ENCODE measurements at regions not wholly inside any gene's neighbourhood (a gene's known extent, or its start where the extent isn't known, plus 50 kb on each side); places are given as distances from the start of the nearest gene placed in this dataset.
A peak's percentile ranks its signal among the peaks of the same experiment; 100 is the strongest.
"Not testable (repeated sequence)": the region's sequence is repeated elsewhere in the genome, so short reads cannot be mapped to it uniquely, and the experiment has no call there.

GRCh38 chr9:110030632-110031031 is 177.3 kb downstream of the C9orf152 start:
- TF ChIP-seq, protein P1, sequence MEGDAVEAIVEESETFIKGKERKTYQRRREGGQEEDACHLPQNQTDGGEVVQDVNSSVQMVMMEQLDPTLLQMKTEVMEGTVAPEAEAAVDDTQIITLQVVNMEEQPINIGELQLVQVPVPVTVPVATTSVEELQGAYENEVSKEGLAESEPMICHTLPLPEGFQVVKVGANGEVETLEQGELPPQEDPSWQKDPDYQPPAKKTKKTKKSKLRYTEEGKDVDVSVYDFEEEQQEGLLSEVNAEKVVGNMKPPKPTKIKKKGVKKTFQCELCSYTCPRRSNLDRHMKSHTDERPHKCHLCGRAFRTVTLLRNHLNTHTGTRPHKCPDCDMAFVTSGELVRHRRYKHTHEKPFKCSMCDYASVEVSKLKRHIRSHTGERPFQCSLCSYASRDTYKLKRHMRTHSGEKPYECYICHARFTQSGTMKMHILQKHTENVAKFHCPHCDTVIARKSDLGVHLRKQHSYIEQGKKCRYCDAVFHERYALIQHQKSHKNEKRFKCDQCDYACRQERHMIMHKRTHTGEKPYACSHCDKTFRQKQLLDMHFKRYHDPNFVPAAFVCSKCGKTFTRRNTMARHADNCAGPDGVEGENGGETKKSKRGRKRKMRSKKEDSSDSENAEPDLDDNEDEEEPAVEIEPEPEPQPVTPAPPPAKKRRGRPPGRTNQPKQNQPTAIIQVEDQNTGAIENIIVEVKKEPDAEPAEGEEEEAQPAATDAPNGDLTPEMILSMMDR (IDR thresholded peaks at IDR 0.05; ENCODE audit: extremely low read depth, low read depth, low read length), result no peak
- no peaks in the 10 kb centered on the region for H4K20me1 ChIP-seq (ENCODE audit: insufficient read depth, low read length)
- peak overlapping the region; percentile 76 for H3K27ac ChIP-seq (ENCODE audit: low read depth, low read length)
- peak; percentile 48 for DNase-seq (ENCODE audit: insufficient read length, low spot score, missing footprints)
- no peak overlapping the region for H3K4me2 ChIP-seq (ENCODE audit: insufficient read depth, low read length)
- H3K79me2 ChIP-seq (ENCODE audit: insufficient read depth, low read length), result no peaks in the 10 kb centered on the region
- no peak overlapping the region for H2AFZ ChIP-seq (ENCODE audit: low read length)
- peaks cover 69% of the 10 kb centered on the region for H3K4me1 ChIP-seq (ENCODE audit: insufficient read depth, low read length)
- no peaks in the 10 kb centered on the region for H3K36me3 ChIP-seq (ENCODE audit: insufficient read depth, low read length)
- no peaks in the 10 kb centered on the region for H3K27me3 ChIP-seq (ENCODE audit: insufficient read depth, low read length)
- no peak overlapping the region for H3K4me3 ChIP-seq (ENCODE audit: insufficient read depth, low read length)
- no peaks in the 10 kb centered on the region for H3K9me3 ChIP-seq (ENCODE audit: low read depth, low read length)

DNA sequence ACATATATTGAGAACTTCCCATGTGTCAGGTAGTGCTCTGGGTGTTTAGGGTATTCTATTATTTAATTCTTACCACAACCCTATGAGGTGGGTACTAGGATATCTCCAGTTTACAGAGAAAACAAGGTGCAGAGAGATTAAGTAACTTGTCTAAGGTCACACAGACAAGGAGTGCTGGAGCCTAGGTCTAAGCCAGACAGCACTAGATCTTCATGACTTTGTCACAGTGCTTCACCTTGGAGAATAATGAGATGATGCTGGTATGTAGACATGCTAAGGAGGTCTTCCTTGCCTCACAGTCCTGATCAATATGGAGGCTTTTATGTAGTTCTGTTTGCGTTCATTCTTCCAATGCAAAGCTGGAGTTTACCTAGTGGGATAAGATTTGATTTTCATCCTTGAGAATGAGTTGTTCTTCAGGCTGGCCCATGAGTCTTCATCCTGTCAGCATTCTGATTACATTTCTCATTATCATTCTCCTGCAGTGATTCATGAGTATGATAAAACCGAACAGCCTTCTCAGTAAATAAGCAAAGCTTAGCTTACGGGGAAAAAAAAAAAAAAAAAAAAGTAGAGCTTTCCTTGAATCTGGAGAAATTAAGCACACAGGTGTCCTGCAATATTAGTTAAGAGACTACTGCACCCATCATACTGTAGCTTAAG is 176.3 kb downstream of the C9orf152 start:
- Histone ChIP-seq H3K27me3 (ENCODE audit: insufficient read depth, low read length) (no peaks in the 10 kb centered on the region), H3K4me2 (ENCODE audit: insufficient read depth, low read length) (peak overlapping the region; percentile 76), H3K27ac (ENCODE audit: low read depth, low read length) (peak overlapping the region; percentile 76), H4K20me1 (ENCODE audit: insufficient read depth, low read length) (no peaks in the 10 kb centered on the region), H3K79me2 (ENCODE audit: insufficient read depth, low read length) (no peaks in the 10 kb centered on the region), H3K36me3 (ENCODE audit: insufficient read depth, low read length) (no peaks in the 10 kb centered on the region), H3K4me3 (ENCODE audit: insufficient read depth, low read length) (no peak overlapping the region), H2AFZ (ENCODE audit: low read length) (no peak overlapping the region), H3K9me3 (ENCODE audit: low read depth, low read length) (no peaks in the 10 kb centered on the region), H3K4me1 (ENCODE audit: insufficient read depth, low read length) (peaks cover 69% of the 10 kb centered on the region)
- peak; percentile 48 for DNase-seq (ENCODE audit: insufficient read length, low spot score, missing footprints)
- TF ChIP-seq, protein P1 (IDR thresholded peaks at IDR 0.05; ENCODE audit: extremely low read depth, low read depth, low read length), result no peak

DNA sequence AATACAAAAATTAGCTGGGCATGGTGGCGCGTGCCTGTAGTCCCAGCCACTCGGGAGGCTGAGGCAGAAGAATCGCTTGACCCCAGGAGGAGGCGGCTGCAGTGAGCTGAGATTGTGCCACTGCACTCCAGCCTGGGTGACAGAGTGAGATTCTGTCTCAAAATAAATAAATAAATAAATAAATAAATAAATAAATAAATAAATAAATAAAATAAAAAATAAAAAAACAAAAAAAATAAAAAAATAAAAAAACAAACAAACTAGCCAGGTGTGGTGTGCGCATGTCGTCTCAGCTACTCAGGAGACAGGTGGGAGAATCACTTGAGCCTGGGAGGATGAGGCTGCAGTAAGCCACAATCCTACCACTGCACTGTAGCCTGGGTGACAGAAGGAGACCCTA is 175.4 kb downstream of the C9orf152 start:
- H3K4me2 ChIP-seq (ENCODE audit: insufficient read depth, low read length); H3K27ac ChIP-seq (ENCODE audit: low read depth, low read length); H3K79me2 ChIP-seq (ENCODE audit: insufficient read depth, low read length); DNase-seq (ENCODE audit: insufficient read length, low spot score, missing footprints); H4K20me1 ChIP-seq (ENCODE audit: insufficient read depth, low read length); H3K36me3 ChIP-seq (ENCODE audit: insufficient read depth, low read length); H3K4me3 ChIP-seq (ENCODE audit: insufficient read depth, low read length); H3K9me3 ChIP-seq (ENCODE audit: low read depth, low read length); H2AFZ ChIP-seq (ENCODE audit: low read length); H3K27me3 ChIP-seq (ENCODE audit: insufficient read depth, low read length): not testable (repeated sequence)
- peaks cover 62% of the 10 kb centered on the region for H3K4me1 ChIP-seq (ENCODE audit: insufficient read depth, low read length)

DNA sequence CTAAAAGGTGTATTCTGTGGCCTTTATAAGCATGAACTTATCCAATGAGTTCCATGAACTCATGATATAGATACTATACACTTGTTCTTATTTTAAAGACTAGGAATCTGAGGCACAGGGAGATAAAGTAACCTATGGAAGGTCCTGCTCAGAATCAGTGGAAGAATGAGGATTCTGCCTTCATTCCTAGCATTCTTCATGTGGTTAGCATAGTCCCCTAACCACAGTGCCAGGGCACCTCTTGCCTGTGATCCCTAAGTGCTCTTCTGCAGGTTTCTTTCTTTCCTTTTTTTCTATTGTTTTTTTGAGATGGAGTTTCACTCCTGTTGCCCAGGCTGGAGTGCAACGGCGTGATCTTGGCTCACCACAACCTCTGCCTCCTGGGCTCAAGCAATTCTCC is 174.1 kb downstream of the C9orf152 start:
- no peak overlapping the region for H3K4me2 ChIP-seq (ENCODE audit: insufficient read depth, low read length)
- H3K36me3 ChIP-seq (ENCODE audit: insufficient read depth, low read length), result no peaks in the 10 kb centered on the region
- peaks cover 49% of the 10 kb centered on the region for H3K4me1 ChIP-seq (ENCODE audit: insufficient read depth, low read length)
- H3K9me3 ChIP-seq (ENCODE audit: low read depth, low read length), result no peaks in the 10 kb centered on the region
- H2AFZ ChIP-seq (ENCODE audit: low read length), result no peak overlapping the region
- no peaks in the 10 kb centered on the region for H4K20me1 ChIP-seq (ENCODE audit: insufficient read depth, low read length)
- no peak overlapping the region for H3K27ac ChIP-seq (ENCODE audit: low read depth, low read length)
- TF ChIP-seq, protein P1 (IDR thresholded peaks at IDR 0.05; ENCODE audit: extremely low read depth, low read depth, low read length), result no peak
- DNase-seq (ENCODE audit: insufficient read length, low spot score, missing footprints), result no peak
- H3K4me3 ChIP-seq (ENCODE audit: insufficient read depth, low read length), result no peak overlapping the region
- H3K27me3 ChIP-seq (ENCODE audit: insufficient read depth, low read length), result no peaks in the 10 kb centered on the region
- H3K79me2 ChIP-seq (ENCODE audit: insufficient read depth, low read length), result no peaks in the 10 kb centered on the region
